ENCODE measurements at regions not wholly inside any gene's neighbourhood (a gene's known extent, or its start where the extent isn't known, plus 50 kb on each side); places are given as distances from the start of the nearest gene placed in this dataset.

- TF ChIP-seq, protein P1, sequence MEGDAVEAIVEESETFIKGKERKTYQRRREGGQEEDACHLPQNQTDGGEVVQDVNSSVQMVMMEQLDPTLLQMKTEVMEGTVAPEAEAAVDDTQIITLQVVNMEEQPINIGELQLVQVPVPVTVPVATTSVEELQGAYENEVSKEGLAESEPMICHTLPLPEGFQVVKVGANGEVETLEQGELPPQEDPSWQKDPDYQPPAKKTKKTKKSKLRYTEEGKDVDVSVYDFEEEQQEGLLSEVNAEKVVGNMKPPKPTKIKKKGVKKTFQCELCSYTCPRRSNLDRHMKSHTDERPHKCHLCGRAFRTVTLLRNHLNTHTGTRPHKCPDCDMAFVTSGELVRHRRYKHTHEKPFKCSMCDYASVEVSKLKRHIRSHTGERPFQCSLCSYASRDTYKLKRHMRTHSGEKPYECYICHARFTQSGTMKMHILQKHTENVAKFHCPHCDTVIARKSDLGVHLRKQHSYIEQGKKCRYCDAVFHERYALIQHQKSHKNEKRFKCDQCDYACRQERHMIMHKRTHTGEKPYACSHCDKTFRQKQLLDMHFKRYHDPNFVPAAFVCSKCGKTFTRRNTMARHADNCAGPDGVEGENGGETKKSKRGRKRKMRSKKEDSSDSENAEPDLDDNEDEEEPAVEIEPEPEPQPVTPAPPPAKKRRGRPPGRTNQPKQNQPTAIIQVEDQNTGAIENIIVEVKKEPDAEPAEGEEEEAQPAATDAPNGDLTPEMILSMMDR (IDR thresholded peaks at IDR 0.05; ENCODE audit: insufficient read depth, low read length, poor library complexity, severe bottlenecking), result no peak
- no peak for DNase-seq (ENCODE audit: low read depth)
- no peak overlapping the region for H3K4me3 ChIP-seq (ENCODE audit: low read depth, low read length)
These were observed 53.7 kb upstream of the SLC4A10 start for GRCh38 chr2:161570424-161571050.

GRCh38 chr2:161571051-161571429 is 53.2 kb upstream of the SLC4A10 start:
- Histone ChIP-seq H3K27me3 (ENCODE audit: control insufficient read depth, insufficient read depth, low read length) (no peaks in the 10 kb centered on the region), H3K36me3 (ENCODE audit: control insufficient read depth, insufficient read depth, low read length) (no peaks in the 10 kb centered on the region), H3K4me3 (ENCODE audit: low read depth, low read length) (no peak overlapping the region)
- DNase-seq (ENCODE audit: low read depth), result no peak
- TF ChIP-seq, protein P1 (IDR thresholded peaks at IDR 0.05; ENCODE audit: insufficient read depth, low read length, poor library complexity, severe bottlenecking), result no peak

More at GRCh38 chr2:161570424-161571050, 53.7 kb upstream of the SLC4A10 start:
- H3K36me3 ChIP-seq (ENCODE audit: control insufficient read depth, insufficient read depth, low read length), result no peaks in the 10 kb centered on the region
- H3K27me3 ChIP-seq (ENCODE audit: control insufficient read depth, insufficient read depth, low read length), result no peaks in the 10 kb centered on the region
